Adrenal gland (tissue), 5 donors: ENCODE measurements at regions not wholly inside any gene's neighbourhood (a gene's known extent, or its start where the extent isn't known, plus 50 kb on each side); places are given as distances from the start of the nearest gene placed in this dataset.

Source experiments
- CTCF ChIP-seq, 6 experiments: fragments of 450-650 bp in 4 of 6; fragments of 200-600 bp in 2 of 6; sonication (generic) in 1 of 6; IDR thresholded peaks; 1 replicate in 5 of 6; 2 replicates in 1 of 6; pipeline versions ENCODE4 v1.5.1 to v1.8.0; 2016 to 2021; ENCODE audit warnings: antibody characterized with exemption in 6 of 6, mild to moderate bottlenecking in 2 of 6, moderate library complexity in 1 of 6
- POLR2A ChIP-seq, 2 donors: fragments of 450-650 bp; IDR thresholded peaks; one replicate each; pipeline ENCODE4 v1.6.1; 2017; ENCODE audit warnings: antibody characterized with exemption in 2 of 2, mild to moderate bottlenecking in 2 of 2, moderate library complexity in 1 of 2
- donor health status: DM: no; HTN: no; CAD: no.

DNA sequence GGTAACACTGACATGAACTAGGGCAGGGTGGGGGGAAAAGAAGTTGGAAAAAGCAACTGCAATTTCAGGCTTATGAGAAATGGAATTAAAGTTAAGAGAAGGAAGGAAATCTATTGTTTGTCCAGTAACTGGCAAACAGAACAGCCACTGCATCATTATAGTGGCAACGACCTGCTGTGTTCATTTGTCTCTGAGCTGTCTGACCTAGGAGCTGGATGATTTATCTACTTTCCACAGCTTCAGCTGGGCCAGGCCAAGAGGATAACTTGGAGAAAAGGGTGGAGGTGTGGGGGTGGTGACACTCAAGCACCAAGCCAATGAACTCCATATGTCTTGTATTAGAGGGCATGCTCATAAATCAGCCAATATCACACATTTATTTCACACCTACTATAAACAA lies 291.5 kb upstream of the KLHL29 start:
- no peak for TF ChIP-seq POLR2A (IDR thresholded peaks at IDR 0.05)
- TF ChIP-seq CTCF (IDR thresholded peaks at IDR 0.05), result no peak
